ENCODE measurements at regions not wholly inside any gene's neighbourhood (a gene's known extent, or its start where the extent isn't known, plus 50 kb on each side); places are given as distances from the start of the nearest gene placed in this dataset.

DNA sequence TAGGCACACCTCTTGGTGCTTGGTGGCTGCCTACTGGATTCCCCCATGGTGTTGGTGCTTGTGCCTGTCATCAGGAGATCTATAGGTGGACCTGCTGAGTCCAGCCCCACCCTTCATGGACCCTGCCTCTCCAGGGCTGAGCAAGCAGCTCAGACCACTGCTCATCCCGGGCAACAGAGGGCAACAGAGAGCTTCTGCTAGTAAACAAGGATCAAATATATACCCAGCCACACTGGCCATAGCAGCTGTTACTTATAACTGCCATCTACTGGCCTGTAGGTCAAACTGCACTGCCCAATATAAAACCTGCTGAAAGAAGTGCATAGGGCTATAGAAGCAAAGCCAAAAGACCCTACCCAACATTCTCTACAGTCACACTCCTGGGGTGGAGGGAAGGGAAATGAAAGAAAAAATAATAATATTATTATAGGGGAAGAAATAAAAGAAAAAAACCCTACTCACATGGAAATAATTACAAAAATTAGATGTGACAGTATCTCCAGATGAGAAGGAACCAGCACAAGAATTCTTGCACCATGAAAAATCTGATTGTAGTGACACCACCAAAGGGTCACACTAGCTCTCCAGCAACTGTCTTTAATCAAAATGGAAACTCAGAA, 54.9 kb upstream of the ZNF800 start:
- FAIRE-seq (no peak), DNase-seq (ENCODE audit: low spot score in 2 of 2) (no peak)

DNA sequence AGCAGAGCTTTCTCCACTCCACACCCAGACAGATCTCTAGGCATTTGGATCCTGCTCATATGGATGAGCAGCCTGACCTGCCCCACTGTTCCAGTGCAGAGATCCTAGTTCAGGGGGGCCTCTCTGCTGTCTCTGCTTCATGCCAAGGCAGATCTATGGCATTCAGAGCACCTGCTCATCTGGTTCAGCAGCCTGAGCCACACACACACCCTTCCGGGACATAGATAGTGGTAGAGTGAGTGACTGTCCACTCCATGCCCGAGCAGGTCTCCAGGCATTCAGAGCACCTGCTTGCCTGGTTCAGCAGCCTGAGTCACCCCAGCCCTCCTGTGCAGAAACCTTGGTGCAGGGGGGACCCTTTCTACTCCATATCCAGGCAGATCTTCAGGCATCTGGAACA, 54.3 kb upstream of the ZNF800 start:
- DNase-seq (ENCODE audit: low spot score in 2 of 2) (no peak), FAIRE-seq (no peak)
